ENCODE measurements at regions not wholly inside any gene's neighbourhood (a gene's known extent, or its start where the extent isn't known, plus 50 kb on each side); places are given as distances from the start of the nearest gene placed in this dataset.

GRCh38 chr2:212913640-212914306 is 237.6 kb downstream of the IKZF2 start:
- Histone ChIP-seq H4K20me1 (ENCODE audit: control insufficient read depth, insufficient read depth) (no peaks in the 10 kb centered on the region), H3K27me3 (replicated peaks in 1 of 2; ENCODE audit: control insufficient read depth in 2 of 2, insufficient read depth in 2 of 2, low read length in 1 of 2) (no peaks in the 10 kb centered on the region), H3K9ac (ENCODE audit: control insufficient read depth, insufficient read depth, low read length) (no peak overlapping the region), H3K4me2 (ENCODE audit: control insufficient read depth, insufficient read depth) (no peak overlapping the region), H2AFZ (ENCODE audit: control insufficient read depth, low read depth, low read length) (no peak overlapping the region), H3K9me3 (replicated peaks; ENCODE audit: control insufficient read depth, insufficient read depth, low read length) (no peaks in the 10 kb centered on the region; the same call in 1 of the 3 replicates), H3K4me3 (no peak overlapping the region), H3K79me2 (ENCODE audit: control insufficient read depth, insufficient read depth, low read length) (no peaks in the 10 kb centered on the region), H3K36me3 (ENCODE audit: control insufficient read depth in 2 of 2, insufficient read depth in 2 of 2, low read length in 1 of 2) (no peaks in the 10 kb centered on the region), H3K4me1 (ENCODE audit: control insufficient read depth, insufficient read depth, low read length) (peaks cover 24% of the 10 kb centered on the region), H3K27ac (ENCODE audit: control insufficient read depth, insufficient read depth) (no peak overlapping the region)
- intact Hi-C loops (cut with micrococcal nuclease; ENCODE audit: unreplicated experiment) (no loop called here), in situ Hi-C loops (cut with MboI) (no loop called here)
- SMC1A ChIA-PET (ENCODE audit: uncharacterized antibody, unreplicated experiment), result interaction anchor here (1.1 to 2.0 kb wide), 5 partner anchors 14 to 212 kb away, joined by 3 to 7 read pairs (median 5); no protein-coding TSS in a partner anchor
- no peak for FAIRE-seq
- POLR2A ChIA-PET, result no interaction called here
- RAD21 ChIA-PET (ENCODE audit: unreplicated experiment), result no interaction called here
- CTCF ChIA-PET, result no interaction called here
- BruUV-seq (replicated peaks), result no TSS peak
- WGBS (ENCODE audit: insufficient coverage, insufficient replicate concordance, low lambda C conversion rate, missing lambda C conversion rate), result 80% methylated on average over 6 of the region's 6 CpGs
- DNase-seq (ENCODE audit: low read depth, low spot score), result no peak
- TF ChIP-seq, protein P1, sequence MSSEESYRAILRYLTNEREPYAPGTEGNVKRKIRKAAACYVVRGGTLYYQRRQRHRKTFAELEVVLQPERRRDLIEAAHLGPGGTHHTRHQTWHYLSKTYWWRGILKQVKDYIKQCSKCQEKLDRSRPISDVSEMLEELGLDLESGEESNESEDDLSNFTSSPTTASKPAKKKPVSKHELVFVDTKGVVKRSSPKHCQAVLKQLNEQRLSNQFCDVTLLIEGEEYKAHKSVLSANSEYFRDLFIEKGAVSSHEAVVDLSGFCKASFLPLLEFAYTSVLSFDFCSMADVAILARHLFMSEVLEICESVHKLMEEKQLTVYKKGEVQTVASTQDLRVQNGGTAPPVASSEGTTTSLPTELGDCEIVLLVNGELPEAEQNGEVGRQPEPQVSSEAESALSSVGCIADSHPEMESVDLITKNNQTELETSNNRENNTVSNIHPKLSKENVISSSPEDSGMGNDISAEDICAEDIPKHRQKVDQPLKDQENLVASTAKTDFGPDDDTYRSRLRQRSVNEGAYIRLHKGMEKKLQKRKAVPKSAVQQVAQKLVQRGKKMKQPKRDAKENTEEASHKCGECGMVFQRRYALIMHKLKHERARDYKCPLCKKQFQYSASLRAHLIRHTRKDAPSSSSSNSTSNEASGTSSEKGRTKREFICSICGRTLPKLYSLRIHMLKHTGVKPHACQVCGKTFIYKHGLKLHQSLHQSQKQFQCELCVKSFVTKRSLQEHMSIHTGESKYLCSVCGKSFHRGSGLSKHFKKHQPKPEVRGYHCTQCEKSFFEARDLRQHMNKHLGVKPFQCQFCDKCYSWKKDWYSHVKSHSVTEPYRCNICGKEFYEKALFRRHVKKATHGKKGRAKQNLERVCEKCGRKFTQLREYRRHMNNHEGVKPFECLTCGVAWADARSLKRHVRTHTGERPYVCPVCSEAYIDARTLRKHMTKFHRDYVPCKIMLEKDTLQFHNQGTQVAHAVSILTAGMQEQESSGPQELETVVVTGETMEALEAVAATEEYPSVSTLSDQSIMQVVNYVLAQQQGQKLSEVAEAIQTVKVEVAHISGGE (CRISPR knock-in tag; IDR thresholded peaks at IDR 0.05), result no peak
- TF ChIP-seq, protein P2, sequence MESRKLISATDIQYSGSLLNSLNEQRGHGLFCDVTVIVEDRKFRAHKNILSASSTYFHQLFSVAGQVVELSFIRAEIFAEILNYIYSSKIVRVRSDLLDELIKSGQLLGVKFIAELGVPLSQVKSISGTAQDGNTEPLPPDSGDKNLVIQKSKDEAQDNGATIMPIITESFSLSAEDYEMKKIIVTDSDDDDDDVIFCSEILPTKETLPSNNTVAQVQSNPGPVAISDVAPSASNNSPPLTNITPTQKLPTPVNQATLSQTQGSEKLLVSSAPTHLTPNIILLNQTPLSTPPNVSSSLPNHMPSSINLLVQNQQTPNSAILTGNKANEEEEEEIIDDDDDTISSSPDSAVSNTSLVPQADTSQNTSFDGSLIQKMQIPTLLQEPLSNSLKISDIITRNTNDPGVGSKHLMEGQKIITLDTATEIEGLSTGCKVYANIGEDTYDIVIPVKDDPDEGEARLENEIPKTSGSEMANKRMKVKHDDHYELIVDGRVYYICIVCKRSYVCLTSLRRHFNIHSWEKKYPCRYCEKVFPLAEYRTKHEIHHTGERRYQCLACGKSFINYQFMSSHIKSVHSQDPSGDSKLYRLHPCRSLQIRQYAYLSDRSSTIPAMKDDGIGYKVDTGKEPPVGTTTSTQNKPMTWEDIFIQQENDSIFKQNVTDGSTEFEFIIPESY (IDR thresholded peaks at IDR 0.05), result no peak
- no peak for TF ChIP-seq BACH1 (IDR thresholded peaks at IDR 0.05; ENCODE audit: borderline replicate concordance)
- no peak for TF ChIP-seq TCF3 (IDR thresholded peaks at IDR 0.05; ENCODE audit: borderline replicate concordance, insufficient read depth, low read depth, low read length)
- TF ChIP-seq MEF2B (IDR thresholded peaks at IDR 0.05; ENCODE audit: partially characterized antibody, poor library complexity, severe bottlenecking), result no peak
- TF ChIP-seq RAD21 (IDR thresholded peaks at IDR 0.05; ENCODE audit: insufficient read depth, low read depth, low read length), result no peak
- TF ChIP-seq BCL11A (IDR thresholded peaks at IDR 0.05; ENCODE audit: low read depth, low read length), result no peak
- no peak for TF ChIP-seq CREB1 (IDR thresholded peaks at IDR 0.05; ENCODE audit: low read depth)
- no peak for TF ChIP-seq NRF1 (conservative IDR thresholded peaks at IDR 0.05; ENCODE audit: low read depth, low read length)
- no peak for TF ChIP-seq NFYB (IDR thresholded peaks at IDR 0.05; ENCODE audit: insufficient read depth, low read depth, low read length)
- TF ChIP-seq, protein P3, sequence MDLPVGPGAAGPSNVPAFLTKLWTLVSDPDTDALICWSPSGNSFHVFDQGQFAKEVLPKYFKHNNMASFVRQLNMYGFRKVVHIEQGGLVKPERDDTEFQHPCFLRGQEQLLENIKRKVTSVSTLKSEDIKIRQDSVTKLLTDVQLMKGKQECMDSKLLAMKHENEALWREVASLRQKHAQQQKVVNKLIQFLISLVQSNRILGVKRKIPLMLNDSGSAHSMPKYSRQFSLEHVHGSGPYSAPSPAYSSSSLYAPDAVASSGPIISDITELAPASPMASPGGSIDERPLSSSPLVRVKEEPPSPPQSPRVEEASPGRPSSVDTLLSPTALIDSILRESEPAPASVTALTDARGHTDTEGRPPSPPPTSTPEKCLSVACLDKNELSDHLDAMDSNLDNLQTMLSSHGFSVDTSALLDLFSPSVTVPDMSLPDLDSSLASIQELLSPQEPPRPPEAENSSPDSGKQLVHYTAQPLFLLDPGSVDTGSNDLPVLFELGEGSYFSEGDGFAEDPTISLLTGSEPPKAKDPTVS (IDR thresholded peaks at IDR 0.05; ENCODE audit: low read depth, low read length), result no peak
- TF ChIP-seq SREBF2 (IDR thresholded peaks at IDR 0.05; ENCODE audit: low read length), result no peak
- TF ChIP-seq KLF5 (IDR thresholded peaks at IDR 0.05; ENCODE audit: partially characterized antibody), result no peak
- ATAC-seq, result no peak

Data from GM12878 (cell line).